Prostate gland (tissue), 2 donors: ENCODE measurements at regions not wholly inside any gene's neighbourhood (a gene's known extent, or its start where the extent isn't known, plus 50 kb on each side); places are given as distances from the start of the nearest gene placed in this dataset.

Source experiments
- CTCF ChIP-seq, 4 experiments: fragments of 200-600 bp in 2 of 4; fragments of 450-650 bp in 2 of 4; sonication (generic) in 2 of 4; IDR thresholded peaks; 1 replicate in 3 of 4; 2 replicates in 1 of 4; pipeline ENCODE4 v1.5.1; 2016 to 2019; ENCODE audit warnings: antibody characterized with exemption in 4 of 4, mild to moderate bottlenecking in 2 of 4, moderate library complexity in 2 of 4
- POLR2AphosphoS5 ChIP-seq: sonication (generic); formaldehyde crosslinking; IDR thresholded peaks from one replicate; pipeline ENCODE4 v1.6.1; 2017; ENCODE audit warnings: antibody characterized with exemption

GRCh38 chr13:77470986-77471385, 64.5 kb upstream of the SCEL start:
- TF ChIP-seq CTCF (IDR thresholded peaks at IDR 0.05), result no peak
- TF ChIP-seq POLR2AphosphoS5, result no peak
